A549 (cell line): ENCODE measurements at regions not wholly inside any gene's neighbourhood (a gene's known extent, or its start where the extent isn't known, plus 50 kb on each side); places are given as distances from the start of the nearest gene placed in this dataset.

Source experiments
- ATAC-seq, 2 experiments: fragments of 200-7000 bp in 1 of 2; fragments of >200 bp in 1 of 2; cut with Nextera tagmentation in 1 of 2; cut with Tn5 transposase in 1 of 2; 3 replicates each; pipeline versions ENCODE4 v1.8.0 to v1.9.1; 2018 to 2020; ENCODE audit warnings: mild to moderate bottlenecking in 1 of 2, moderate library complexity in 1 of 2
- CTCF ChIA-PET: fragments of 300-600 bp; sonication (Branson Sonifier 250); formaldehyde crosslinking; extraction: SDS; loops from one replicate; lab custom pipeline; 2021; ENCODE audit warnings: antibody characterized with exemption, inconsistent platforms; lab: Yijun Ruan, JAX
- POLR2A ChIA-PET: fragments of 350-600 bp; formaldehyde crosslinking; extraction: SDS; loops from one replicate; lab custom pipeline; 2021; ENCODE audit warnings: antibody characterized with exemption, inconsistent platforms; lab: Yijun Ruan, JAX
- DNase-seq, 2 experiments: peaks; one replicate each; pipeline versions ENCODE4 v3.0.0 to v3.0.0-alpha.2; 2011 to 2016; ENCODE audit warnings: low read depth in 1 of 2, low spot score in 1 of 2
- FAIRE-seq: peaks from 2 replicates; lab custom pipeline; 2011; peaks lifted over from hg19 to GRCh38; lab: Jason Lieb, UNC
- H3K27ac ChIP-seq, 2 experiments: fragments of >200 bp; sonication (Bioruptor Twin); formaldehyde crosslinking; 3 replicates each; pipeline ENCODE4 v1.5.1; 2016 to 2017
- H3K4me1 ChIP-seq: fragments of >200 bp; sonication (Bioruptor Twin); formaldehyde crosslinking; 3 replicates; pipeline ENCODE4 v1.6.1; 2016
- H3K4me2 ChIP-seq: fragments of >200 bp; sonication (Bioruptor Twin); formaldehyde crosslinking; 3 replicates; pipeline ENCODE4 v1.6.1; 2016
- H3K4me3 ChIP-seq: fragments of >200 bp; sonication (Bioruptor Twin); formaldehyde crosslinking; 3 replicates; pipeline ENCODE4 v1.5.1; 2016
- H3K9me3 ChIP-seq: fragments of >200 bp; sonication (Bioruptor Twin); formaldehyde crosslinking; 3 replicates; pipeline ENCODE4 v1.6.1; 2016
- ATOH8 ChIP-seq: fragments of 250-450 bp; sonication (Bioruptor Pico); IDR thresholded peaks from 2 replicates; pipeline ENCODE4 v1.5.0; 2020; ENCODE audit warnings: low read depth, mild to moderate bottlenecking, moderate library complexity
- BCL3 ChIP-seq: fragments of >200 bp; sonication (Bioruptor Twin); formaldehyde crosslinking; IDR thresholded peaks from 3 replicates; pipeline ENCODE4 v1.6.1; 2016
- CBX8 ChIP-seq: fragments of 200-600 bp; sonication (generic); IDR thresholded peaks from 2 replicates; pipeline ENCODE4 v1.6.1; 2016
- CEBPB ChIP-seq, 2 experiments: fragments of >200 bp in 1 of 2; sonication (Bioruptor Twin) in 1 of 2; formaldehyde crosslinking in 1 of 2; IDR thresholded peaks; 2 replicates each; pipeline ENCODE4 v1.6.1; 2012 to 2016
- CHD2 ChIP-seq: fragments of 150-350 bp; IDR thresholded peaks from 2 replicates; pipeline ENCODE4 v1.6.1; 2014; ENCODE audit warnings: low read length; ENCODE audit not compliant: partially characterized antibody
- EP300 ChIP-seq, 2 experiments: fragments of >200 bp; sonication (Bioruptor Twin); formaldehyde crosslinking; IDR thresholded peaks; 2 replicates in 1 of 2; 3 replicates in 1 of 2; pipeline ENCODE4 v1.6.1; 2016 to 2017
- ESRRA ChIP-seq: fragments of 150-350 bp; IDR thresholded peaks from 2 replicates; pipeline ENCODE4 v1.6.1; 2014; ENCODE audit warnings: mild to moderate bottlenecking, low read length, borderline replicate concordance
- FOSB ChIP-seq: fragments of 250-450 bp; sonication (Bioruptor Pico); IDR thresholded peaks from 2 replicates; pipeline ENCODE4 v1.5.0; 2020; ENCODE audit warnings: mild to moderate bottlenecking, moderate library complexity
- FOSL2 ChIP-seq, 2 experiments: fragments of 450-650 bp in 1 of 2; fragments of >200 bp in 1 of 2; sonication (Bioruptor Twin) in 1 of 2; formaldehyde crosslinking; IDR thresholded peaks; 2 replicates each; pipeline versions ENCODE4 v1.5.0 to v1.6.1; 2016 to 2020; ENCODE audit warnings: mild to moderate bottlenecking in 1 of 2, moderate library complexity in 1 of 2
- FOXS1 ChIP-seq: fragments of 250-450 bp; sonication (Bioruptor Pico); IDR thresholded peaks from 2 replicates; pipeline ENCODE4 v1.5.0; 2020; ENCODE audit warnings: mild to moderate bottlenecking, moderate library complexity
- GATA3 ChIP-seq: IDR thresholded peaks from 2 replicates; pipeline ENCODE4 v1.6.1; 2012; ENCODE audit warnings: borderline replicate concordance
- HOXA7 ChIP-seq: fragments of 250-450 bp; sonication (Bioruptor Pico); IDR thresholded peaks from 2 replicates; pipeline ENCODE4 v1.5.0; 2020; ENCODE audit warnings: mild to moderate bottlenecking, moderate library complexity
- HOXB13 ChIP-seq: fragments of 250-450 bp; sonication (Bioruptor Pico); IDR thresholded peaks from 2 replicates; pipeline ENCODE4 v1.5.0; 2020; ENCODE audit warnings: low read depth, mild to moderate bottlenecking, moderate library complexity
- HOXB5 ChIP-seq: fragments of 250-450 bp; sonication (Bioruptor Pico); IDR thresholded peaks from 2 replicates; pipeline ENCODE4 v1.5.0; 2020; ENCODE audit warnings: mild to moderate bottlenecking, moderate library complexity
- JUN ChIP-seq, 2 experiments: fragments of >200 bp; sonication (Bioruptor Twin); formaldehyde crosslinking; IDR thresholded peaks; 2 replicates in 1 of 2; 3 replicates in 1 of 2; pipeline ENCODE4 v1.6.1; 2016 to 2017
- JUNB ChIP-seq: fragments of >200 bp; sonication (Bioruptor Twin); formaldehyde crosslinking; IDR thresholded peaks from 2 replicates; pipeline ENCODE4 v1.6.1; 2016
- MAX ChIP-seq: IDR thresholded peaks from 2 replicates; pipeline ENCODE4 v1.6.1; 2012
- MYC ChIP-seq: IDR thresholded peaks from 2 replicates; pipeline ENCODE4 v1.6.1; 2012; ENCODE audit warnings: mild to moderate bottlenecking, inconsistent platforms, low read length, improper control_type of control experiment, borderline replicate concordance
- PBX3 ChIP-seq: IDR thresholded peaks from 2 replicates; pipeline ENCODE4 v1.6.1; 2012
- RAD21 ChIP-seq, 2 experiments: fragments of >200 bp in 1 of 2; sonication (Bioruptor Twin) in 1 of 2; formaldehyde crosslinking in 1 of 2; IDR thresholded peaks in 1 of 2; conservative IDR thresholded peaks in 1 of 2; 2 replicates in 1 of 2; 3 replicates in 1 of 2; pipeline ENCODE4 v1.6.1; 2012 to 2018; ENCODE audit warnings: inconsistent platforms in 1 of 2
- RNF2 ChIP-seq: fragments of 200-600 bp; sonication (generic); IDR thresholded peaks from 2 replicates; pipeline ENCODE4 v1.6.1; 2016; ENCODE audit warnings: low read depth, mild to moderate bottlenecking, antibody characterized with exemption, moderate library complexity, borderline replicate concordance
- SMC3 ChIP-seq: fragments of >200 bp; sonication (Bioruptor Twin); formaldehyde crosslinking; IDR thresholded peaks from 3 replicates; pipeline ENCODE4 v1.6.1; 2018; ENCODE audit warnings: inconsistent platforms
- WGBS: methylation state at CpG from one replicate; pipeline ENCODE4 v1.1.6; 2017; ENCODE audit errors: missing lambda C conversion rate; 5-methylcytosine and 5-hydroxymethylcytosine counted together
- TF ChIP-seq, protein P1 (sequence below): fragments of >200 bp; sonication (Bioruptor Twin); formaldehyde crosslinking; IDR thresholded peaks from 2 replicates; pipeline ENCODE4 v1.6.1; 2016
- TF ChIP-seq, protein P2 (sequence below): IDR thresholded peaks from 2 replicates; pipeline ENCODE4 v1.6.1; 2012; ENCODE audit warnings: low read depth, borderline replicate concordance

- TF ChIP-seq RAD21 (conservative IDR thresholded peaks at IDR 0.05 in 1 of 2, IDR thresholded peaks at IDR 0.05 in 1 of 2): peak; percentile 27 to 60; a peak in 4 of 5 replicates
- peak; percentile 86 to 87 for TF ChIP-seq JUN (IDR thresholded peaks at IDR 0.05)
- peak; percentile 19 for TF ChIP-seq CHD2
- TF ChIP-seq JUNB: peak; percentile 77
- TF ChIP-seq MAX: peak; percentile 85
- peak; percentile 63; the same call in 1 of the 3 replicates for TF ChIP-seq BCL3
- TF ChIP-seq SMC3: peak; percentile 59
- no peak for TF ChIP-seq ESRRA
- TF ChIP-seq HOXA7: no peak
- TF ChIP-seq HOXB5 (CRISPR knock-in tag): 0 out of 2 replicates have a peak, but pooled peaks have one; percentile 62
- TF ChIP-seq EP300 (IDR thresholded peaks at IDR 0.05): peak; percentile 74 to 88; a peak in 3 of 5 replicates
- TF ChIP-seq, protein P1, sequence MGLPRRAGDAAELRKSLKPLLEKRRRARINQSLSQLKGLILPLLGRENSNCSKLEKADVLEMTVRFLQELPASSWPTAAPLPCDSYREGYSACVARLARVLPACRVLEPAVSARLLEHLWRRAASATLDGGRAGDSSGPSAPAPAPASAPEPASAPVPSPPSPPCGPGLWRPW: peak; percentile 64; the same call in 1 of the 2 replicates
- peak; percentile 14; the same call in 1 of the 2 replicates for TF ChIP-seq FOXS1 (CRISPR knock-in tag)
- no peak for TF ChIP-seq CBX8
- TF ChIP-seq FOSL2 (IDR thresholded peaks at IDR 0.05): peak; percentile 49; the same call in 1 of the 2 replicates
- peak; percentile 70; the same call in 1 of the 2 replicates for TF ChIP-seq FOSL2 (CRISPR knock-in tag; IDR thresholded peaks at IDR 0.05)
- TF ChIP-seq HOXB13 (CRISPR knock-in tag): no peak
- no peak for TF ChIP-seq FOSB (CRISPR knock-in tag)
- TF ChIP-seq MYC: no peak
- TF ChIP-seq GATA3: peak; percentile 92
- TF ChIP-seq PBX3: 0 out of 2 replicates have a peak, but pooled peaks have one; percentile 48
- peak; percentile 87 to 97 for TF ChIP-seq CEBPB (IDR thresholded peaks at IDR 0.05)
- no peak for TF ChIP-seq RNF2
- no peak for TF ChIP-seq ATOH8 (CRISPR knock-in tag)
- TF ChIP-seq, protein P2, sequence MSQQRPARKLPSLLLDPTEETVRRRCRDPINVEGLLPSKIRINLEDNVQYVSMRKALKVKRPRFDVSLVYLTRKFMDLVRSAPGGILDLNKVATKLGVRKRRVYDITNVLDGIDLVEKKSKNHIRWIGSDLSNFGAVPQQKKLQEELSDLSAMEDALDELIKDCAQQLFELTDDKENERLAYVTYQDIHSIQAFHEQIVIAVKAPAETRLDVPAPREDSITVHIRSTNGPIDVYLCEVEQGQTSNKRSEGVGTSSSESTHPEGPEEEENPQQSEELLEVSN: no peak; the same call in 1 of the 2 replicates
- TF ChIP-seq, all 56 proteins: peak for 15
- POLR2A ChIA-PET: no interaction called here
- no peaks in the 10 kb centered on the region for H3K9me3 ChIP-seq
- H3K4me1 ChIP-seq: peaks cover 56% of the 10 kb centered on the region
- peak overlapping the region; percentile 52 for H3K4me2 ChIP-seq
- peak; percentile 28 for FAIRE-seq
- 2% methylated on average over 4 of the region's 4 CpGs for WGBS
- peak; percentile 87 to 98 for ATAC-seq
- CTCF ChIA-PET: interaction anchor here (0.6 to 1.8 kb wide), 3 partner anchors 11 to 211 kb away, joined by 3 to 4 read pairs (median 3); no protein-coding TSS in a partner anchor
- DNase-seq: peak; percentile 49 to 79
- H3K4me3 ChIP-seq: no peak overlapping the region
- H3K27ac ChIP-seq: peak overlapping the region; percentile 72 to 90
Measured at GRCh38 chr3:177824190-177824786, 627.0 kb upstream of the TBL1XR1 start.
